GM08714 (cell line): ENCODE measurements at regions not wholly inside any gene's neighbourhood (a gene's known extent, or its start where the extent isn't known, plus 50 kb on each side); places are given as distances from the start of the nearest gene placed in this dataset.

ENCODE experiments used
- H3K4me3 ChIP-seq: fragments of 200-500 bp; sonication (Bioruptor generic); 2 replicates; pipeline ENCODE4 v1.5.1; 2014; ENCODE audit warnings: mild to moderate bottlenecking, low read length, inconsistent platforms
- ZNF274 ChIP-seq: IDR thresholded peaks from 2 replicates; pipeline ENCODE4 v1.6.1; 2012; ENCODE audit warnings: mild to moderate bottlenecking, low read depth, low read length

- TF ChIP-seq ZNF274 = no peak
- no peak overlapping the region for H3K4me3 ChIP-seq
Observed at GRCh38 chr2:164155558-164155957, 419.8 kb upstream of the FIGN start.

GRCh38 chr2:164151522-164151921 lies 415.7 kb upstream of the FIGN start:
- H3K4me3 ChIP-seq = no peak overlapping the region
- TF ChIP-seq ZNF274 = no peak

GRCh38 chr2:164150604-164151003 lies 414.8 kb upstream of the FIGN start:
- TF ChIP-seq ZNF274 = no peak
- no peak overlapping the region for H3K4me3 ChIP-seq

GRCh38 chr2:164146441-164146840 lies 410.6 kb upstream of the FIGN start:
- no peak for TF ChIP-seq ZNF274
- H3K4me3 ChIP-seq = no peak overlapping the region

- H3K4me3 ChIP-seq = no peak overlapping the region
- no peak for TF ChIP-seq ZNF274
Observed at GRCh38 chr2:164145093-164145987, 409.5 kb upstream of the FIGN start.

- H3K4me3 ChIP-seq = no peak overlapping the region
- no peak for TF ChIP-seq ZNF274
Observed at GRCh38 chr2:164143183-164143930, 407.5 kb upstream of the FIGN start.

- H3K4me3 ChIP-seq = no peak overlapping the region
Observed at GRCh38 chr2:164142755-164143154, 406.9 kb upstream of the FIGN start.

GRCh38 chr2:164141271-164141670 lies 405.5 kb upstream of the FIGN start:
- no peak overlapping the region for H3K4me3 ChIP-seq
- TF ChIP-seq ZNF274 = no peak

More at GRCh38 chr2:164142755-164143154, 406.9 kb upstream of the FIGN start:
- no peak for TF ChIP-seq ZNF274

- no peak overlapping the region for H3K4me3 ChIP-seq
- no peak for TF ChIP-seq ZNF274
Observed at GRCh38 chr2:164138750-164139149, 402.9 kb upstream of the FIGN start.

GRCh38 chr2:164134336-164134735 lies 398.5 kb upstream of the FIGN start:
- no peak overlapping the region for H3K4me3 ChIP-seq
- TF ChIP-seq ZNF274 = no peak

- TF ChIP-seq ZNF274 = no peak
Observed at GRCh38 chr2:164127971-164128527, 392.2 kb upstream of the FIGN start.

GRCh38 chr2:164126960-164127660 lies 391.3 kb upstream of the FIGN start:
- TF ChIP-seq ZNF274 = no peak
- no peak overlapping the region for H3K4me3 ChIP-seq

More at GRCh38 chr2:164127971-164128527, 392.2 kb upstream of the FIGN start:
- H3K4me3 ChIP-seq = no peak overlapping the region

- no peak for TF ChIP-seq ZNF274
- H3K4me3 ChIP-seq = no peak overlapping the region
Observed at GRCh38 chr2:164115806-164116205, 380.0 kb upstream of the FIGN start.

GRCh38 chr2:164114937-164115336 lies 379.1 kb upstream of the FIGN start:
- H3K4me3 ChIP-seq = no peak overlapping the region
- no peak for TF ChIP-seq ZNF274

GRCh38 chr2:164112105-164112504 lies 376.3 kb upstream of the FIGN start:
- no peak for TF ChIP-seq ZNF274
- no peak overlapping the region for H3K4me3 ChIP-seq
